Right atrium auricular region (tissue), 2 donors: ENCODE measurements at regions not wholly inside any gene's neighbourhood (a gene's known extent, or its start where the extent isn't known, plus 50 kb on each side); places are given as distances from the start of the nearest gene placed in this dataset.
"Not testable (repeated sequence)": the region's sequence is repeated elsewhere in the genome, so short reads cannot be mapped to it uniquely, and the experiment has no call there.

Source experiments
- DNase-seq: peaks from one replicate; pipeline ENCODE4 v3.0.0-alpha.2; 2019; ENCODE audit warnings: low spot score
- H3K27ac ChIP-seq, 2 donors: fragments of 200-600 bp; sonication (generic); 1 replicate in 1 of 2; 2 replicates in 1 of 2; pipeline ENCODE4 v1.5.1; 2016 to 2019
- H3K27me3 ChIP-seq, 2 donors: fragments of 200-600 bp; sonication (generic); one replicate each; pipeline versions ENCODE4 v1.5.1 to v1.6.0; 2017 to 2019
- H3K36me3 ChIP-seq: fragments of 200-600 bp; sonication (generic); one replicate; pipeline ENCODE4 v1.5.1; 2016
- H3K4me1 ChIP-seq, 2 donors: fragments of 200-600 bp; sonication (generic); one replicate each; pipeline versions ENCODE4 v1.5.1 to v1.6.0; 2017 to 2019
- H3K4me3 ChIP-seq, 2 donors: fragments of 200-600 bp; sonication (generic); 1 replicate in 1 of 2; 2 replicates in 1 of 2; pipeline ENCODE4 v1.5.1; 2017 to 2019; ENCODE audit warnings: mild to moderate bottlenecking in 1 of 2, moderate library complexity in 1 of 2
- H3K9me3 ChIP-seq, 2 donors: fragments of 200-600 bp; sonication (generic); one replicate each; pipeline ENCODE4 v1.5.1; 2019
- CTCF ChIP-seq, 2 donors: fragments of 200-600 bp; sonication (generic); IDR thresholded peaks; one replicate each; pipeline ENCODE4 v1.5.1; 2019; ENCODE audit warnings: antibody characterized with exemption in 2 of 2

- Histone ChIP-seq H3K36me3 (no peaks in the 10 kb centered on the region), H3K4me1 (no peaks in the 10 kb centered on the region), H3K4me3 (no peak overlapping the region), H3K27me3 (no peaks in the 10 kb centered on the region), H3K9me3 (no peaks in the 10 kb centered on the region), H3K27ac (no peak overlapping the region)
- TF ChIP-seq CTCF (IDR thresholded peaks at IDR 0.05): no peak
- DNase-seq: no peak
Measured at GRCh38 chr1:103457886-103458455, 67.5 kb upstream of the RNPC3 start.

- Histone ChIP-seq H3K4me1 (no peaks in the 10 kb centered on the region), H3K9me3 (no peaks in the 10 kb centered on the region), H3K36me3 (no peaks in the 10 kb centered on the region), H3K27ac (no peak overlapping the region), H3K27me3 (no peaks in the 10 kb centered on the region), H3K4me3 (no peak overlapping the region)
- TF ChIP-seq CTCF (IDR thresholded peaks at IDR 0.05): no peak
- DNase-seq: no peak
Measured at GRCh38 chr1:103448560-103448959, 76.9 kb upstream of the RNPC3 start.

GRCh38 chr1:103447471-103447870 is 78.0 kb upstream of the RNPC3 start:
- TF ChIP-seq CTCF (IDR thresholded peaks at IDR 0.05): no peak
- no peak overlapping the region for H3K4me3 ChIP-seq
- DNase-seq: no peak

GRCh38 chr1:103441342-103441741 is 84.2 kb upstream of the RNPC3 start:
- H3K4me3 ChIP-seq: no peak overlapping the region
- DNase-seq: no peak
- H3K9me3 ChIP-seq: no peaks in the 10 kb centered on the region
- no peaks in the 10 kb centered on the region for H3K36me3 ChIP-seq
- H3K27me3 ChIP-seq: no peaks in the 10 kb centered on the region
- TF ChIP-seq CTCF (IDR thresholded peaks at IDR 0.05): no peak
- no peak overlapping the region for H3K27ac ChIP-seq
- no peaks in the 10 kb centered on the region for H3K4me1 ChIP-seq

More at GRCh38 chr1:103447471-103447870, 78.0 kb upstream of the RNPC3 start:
- Histone ChIP-seq H3K4me1 (no peaks in the 10 kb centered on the region), H3K27me3 (no peaks in the 10 kb centered on the region), H3K27ac (no peak overlapping the region), H3K36me3 (no peaks in the 10 kb centered on the region), H3K9me3 (no peaks in the 10 kb centered on the region)

GRCh38 chr1:103436568-103437100 is 88.9 kb upstream of the RNPC3 start:
- not testable (repeated sequence) for DNase-seq, H3K4me3 ChIP-seq, H3K27me3 ChIP-seq, H3K36me3 ChIP-seq, H3K9me3 ChIP-seq, H3K4me1 ChIP-seq, H3K27ac ChIP-seq

GRCh38 chr1:103435443-103435842 is 90.1 kb upstream of the RNPC3 start:
- H3K36me3 ChIP-seq: no peaks in the 10 kb centered on the region
- H3K9me3 ChIP-seq: no peaks in the 10 kb centered on the region
- no peak for TF ChIP-seq CTCF (IDR thresholded peaks at IDR 0.05)
- no peaks in the 10 kb centered on the region for H3K27me3 ChIP-seq
- no peaks in the 10 kb centered on the region for H3K4me1 ChIP-seq
- H3K4me3 ChIP-seq: no peak overlapping the region
- no peak for DNase-seq
- H3K27ac ChIP-seq: no peak overlapping the region
